Heart right ventricle (tissue), 16 donors: ENCODE measurements at regions not wholly inside any gene's neighbourhood (a gene's known extent, or its start where the extent isn't known, plus 50 kb on each side); places are given as distances from the start of the nearest gene placed in this dataset.

Experiments
- ATAC-seq, 8 donors: fragments of 200-7000 bp; cut with Tn5 transposase; one replicate each; pipeline ENCODE4 v1.9.1; 2020; ENCODE audit warnings: mild to moderate bottlenecking in 8 of 8, moderate library complexity in 8 of 8, moderate number of reproducible peaks in 1 of 8
- DNase-seq, 2 donors: peaks; one replicate each; pipeline ENCODE4 v3.0.0-alpha.2; 2020
- H3K27ac ChIP-seq, 10 donors: fragments of 200-600 bp; sonication (generic) in 2 of 10; one replicate each; pipeline versions ENCODE4 v1.5.0 to v1.8.0; 2020 to 2022; ENCODE audit warnings: mild to moderate bottlenecking in 3 of 10
- H3K27me3 ChIP-seq, 7 donors: fragments of 200-600 bp; one replicate each; pipeline ENCODE4 v1.8.0; 2021 to 2022; ENCODE audit warnings: mild to moderate bottlenecking in 2 of 7
- H3K36me3 ChIP-seq, 9 donors: fragments of 200-600 bp; sonication (generic) in 1 of 9; one replicate each; pipeline versions ENCODE4 v1.5.0 to v1.8.0; 2020 to 2022; ENCODE audit warnings: mild to moderate bottlenecking in 2 of 9
- H3K4me1 ChIP-seq, 9 donors: fragments of 200-600 bp; sonication (generic) in 1 of 9; one replicate each; pipeline versions ENCODE4 v1.5.0 to v1.8.0; 2020 to 2022; ENCODE audit warnings: mild to moderate bottlenecking in 4 of 9
- H3K4me3 ChIP-seq, 10 donors: fragments of 200-600 bp; sonication (generic) in 2 of 10; one replicate each; pipeline versions ENCODE4 v1.5.0 to v1.8.0; 2020 to 2022; ENCODE audit warnings: mild to moderate bottlenecking in 7 of 10, moderate library complexity in 2 of 10
- H3K9me3 ChIP-seq, 11 donors: fragments of 200-600 bp in 10 of 11; sonication (generic) in 2 of 11; one replicate each; pipeline versions ENCODE4 v1.5.0 to v1.8.0; 2013 to 2022; ENCODE audit warnings: mild to moderate bottlenecking in 2 of 11, control low read depth in 1 of 11, moderate library complexity in 1 of 11
- WGBS, 2 donors: extraction: QIAGEN DNeasy Blood & Tissue Kit; methylation state at CpG; one replicate each; pipeline ENCODE4 v1.1.7; 2013; ENCODE audit warnings: inconsistent platforms in 1 of 2; 5-methylcytosine and 5-hydroxymethylcytosine counted together
- intact Hi-C, 10 donors: fragments of 100-400 bp; cut with DNase I; formaldehyde crosslinking; loops; one replicate each; pipeline versions ENCODE4 v1.11.1 to v1.14.2; 2022
- TF ChIP-seq, protein P1 (sequence below), 9 donors: fragments of 200-600 bp; sonication (generic) in 2 of 9; IDR thresholded peaks; one replicate each; pipeline versions ENCODE4 v1.5.0 to v1.8.0; 2021 to 2022; ENCODE audit warnings: antibody characterized with exemption in 9 of 9, mild to moderate bottlenecking in 5 of 9, moderate library complexity in 1 of 9
- donor health status: Arrhythmogenic right ventricular cardiomyopathy.
- donor health status: ischemic (EF 13 %, LVEDD 7.1; RV severe dilation, severe dysfunction).
- donor health status: healthy with polysubstance abuse.
- donor health status: DM: no; HTN: yes; CAD: no.
- donor health status: DM: no; HTN: no; CAD: no.
- donor health status: ischemic (EF 25% LVEDD 6.9; RV normal size, moderate dysfunction).
- donor health status: ischemic (EF 25% LVEDD 5.7; RV mildly dilated, moderate dysfunction).
- donor health status: healthy.
- donor health status: DM: yes; HTN: yes; CAD: no.
- donor health status: Ischemic cardiomyopathy.
- donor health status: ischemic (EF 35%, LVEDD 5.7; RV mildly dilated, moderate dysfunction).
- donor health status: nonischemic (EF 11% LVEDD 7.7; RV severe dilation, severe dysfunction).
- donor health status: DM: yes; HTN: yes; CAD: no.
- donor health status: PGD.
- donor health status: ischemic (EF 29% LVEDD 5.4; RV normal size, mild dysfunction).
- donor health status: nonischemic (EF 23%, LVEDD 6.1; RV moderate dilation, normal function).

DNA sequence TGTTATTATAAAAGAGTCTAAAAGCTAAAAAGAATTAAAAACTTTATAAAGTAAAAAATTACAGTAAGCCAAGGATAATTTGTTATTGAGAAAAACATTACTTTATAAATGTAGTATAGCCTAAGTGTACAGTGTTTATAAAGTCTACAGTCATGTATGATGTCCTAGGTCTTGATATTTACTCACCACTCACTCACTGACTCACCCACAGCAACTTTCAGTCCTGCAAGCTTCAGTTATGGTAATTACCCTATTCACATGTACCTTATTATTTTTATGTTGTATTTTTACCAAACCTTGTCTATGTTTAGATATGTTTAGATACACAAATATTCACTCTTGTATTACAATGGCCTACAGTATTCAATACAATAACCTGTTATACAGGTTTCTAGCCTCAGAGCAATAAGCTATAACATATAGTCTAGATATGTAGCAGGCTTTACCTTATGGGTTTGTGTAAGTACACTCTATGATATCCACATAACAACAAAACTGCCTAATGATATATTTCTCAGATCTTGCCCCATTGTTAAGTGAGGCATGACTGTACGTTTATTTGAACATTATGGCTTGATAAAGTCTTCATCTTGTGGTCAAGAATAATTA is 113.7 kb upstream of the KITLG start:
- ATAC-seq, result no peak
- no peaks in the 10 kb centered on the region for H3K4me1 ChIP-seq
- WGBS, 2 donors, result 74 to 86% methylated on average over 1 of the region's 1 CpG

GRCh38 chr12:88691811-88692210 is 111.5 kb upstream of the KITLG start:
- Histone ChIP-seq H3K27ac (no peak overlapping the region), H3K36me3 (no peaks in the 10 kb centered on the region), H3K4me1 (no peaks in the 10 kb centered on the region), H3K9me3 (peaks cover 0 to 32% (median 8%) of the 10 kb centered on the region in 11 donors), H3K27me3 (no peaks in the 10 kb centered on the region), H3K4me3 (no peak overlapping the region)
- TF ChIP-seq, protein P1, sequence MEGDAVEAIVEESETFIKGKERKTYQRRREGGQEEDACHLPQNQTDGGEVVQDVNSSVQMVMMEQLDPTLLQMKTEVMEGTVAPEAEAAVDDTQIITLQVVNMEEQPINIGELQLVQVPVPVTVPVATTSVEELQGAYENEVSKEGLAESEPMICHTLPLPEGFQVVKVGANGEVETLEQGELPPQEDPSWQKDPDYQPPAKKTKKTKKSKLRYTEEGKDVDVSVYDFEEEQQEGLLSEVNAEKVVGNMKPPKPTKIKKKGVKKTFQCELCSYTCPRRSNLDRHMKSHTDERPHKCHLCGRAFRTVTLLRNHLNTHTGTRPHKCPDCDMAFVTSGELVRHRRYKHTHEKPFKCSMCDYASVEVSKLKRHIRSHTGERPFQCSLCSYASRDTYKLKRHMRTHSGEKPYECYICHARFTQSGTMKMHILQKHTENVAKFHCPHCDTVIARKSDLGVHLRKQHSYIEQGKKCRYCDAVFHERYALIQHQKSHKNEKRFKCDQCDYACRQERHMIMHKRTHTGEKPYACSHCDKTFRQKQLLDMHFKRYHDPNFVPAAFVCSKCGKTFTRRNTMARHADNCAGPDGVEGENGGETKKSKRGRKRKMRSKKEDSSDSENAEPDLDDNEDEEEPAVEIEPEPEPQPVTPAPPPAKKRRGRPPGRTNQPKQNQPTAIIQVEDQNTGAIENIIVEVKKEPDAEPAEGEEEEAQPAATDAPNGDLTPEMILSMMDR (IDR thresholded peaks at IDR 0.05), result no peak
- intact Hi-C loops, result no loop called here
- no peak for ATAC-seq
- no peak for DNase-seq

More for the DNA sequence above, 113.7 kb upstream of the KITLG start:
- no peak for DNase-seq
- Histone ChIP-seq H3K36me3 (no peaks in the 10 kb centered on the region), H3K27ac (no peak overlapping the region), H3K4me3 (no peak overlapping the region), H3K9me3 (peaks cover 0 to 24% (median 6%) of the 10 kb centered on the region in 11 donors), H3K27me3 (no peaks in the 10 kb centered on the region)
- intact Hi-C loops, result no loop called here
- TF ChIP-seq, protein P1 (IDR thresholded peaks at IDR 0.05), result no peak

DNA sequence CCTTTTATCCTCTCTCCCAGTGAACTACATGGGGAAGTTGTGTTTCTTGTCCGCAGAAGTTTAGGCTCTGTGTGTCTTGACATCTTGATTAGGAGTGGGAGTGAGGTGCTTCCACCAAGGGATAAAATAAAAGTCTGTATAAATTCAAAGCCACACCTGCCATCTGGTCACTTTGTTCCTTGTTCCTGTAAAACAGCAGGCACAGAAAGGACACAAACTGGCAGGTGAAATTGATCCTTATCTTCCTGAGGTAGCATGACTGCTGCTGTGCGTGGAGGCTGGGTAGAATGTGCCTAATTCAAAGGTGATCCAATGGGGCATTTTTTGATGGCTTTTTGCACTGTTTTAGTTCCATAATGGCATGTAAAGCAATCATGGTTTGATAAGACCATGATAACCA is 104.3 kb upstream of the KITLG start:
- ATAC-seq, result no peak
- intact Hi-C loops, result no loop called here
- 86 to 94% methylated on average over 2 of the region's 2 CpGs for whole genome bisulfite sequencing, 2 donors

DNA sequence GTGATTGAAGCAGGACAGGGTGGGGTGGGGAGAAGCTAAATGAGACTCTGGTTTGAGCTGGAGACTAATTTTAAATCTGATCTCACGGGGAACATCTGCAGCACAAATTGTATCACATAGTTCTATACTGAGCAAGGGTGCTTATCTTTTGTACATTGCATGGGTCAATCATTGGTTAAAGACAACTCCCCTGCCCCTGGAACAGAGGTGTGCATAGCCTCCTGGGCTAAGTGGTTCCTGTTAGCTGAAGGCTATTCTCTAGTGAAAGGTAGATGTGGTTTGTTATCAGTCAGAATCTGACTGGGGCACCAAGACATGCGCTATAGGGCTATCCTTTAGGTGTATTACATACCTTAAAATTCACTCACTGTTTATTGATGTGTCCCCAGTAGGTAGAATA is 103.9 kb upstream of the KITLG start:
- intact Hi-C loops, result no loop called here
- H3K4me3 ChIP-seq, result no peak overlapping the region
- DNase-seq (no peak), ATAC-seq (no peak)
- no peaks in the 10 kb centered on the region for H3K36me3 ChIP-seq
- no peak overlapping the region for H3K27ac ChIP-seq
- WGBS, 2 donors, result 62 to 75% methylated on average over 2 of the region's 2 CpGs
- TF ChIP-seq, protein P1 (IDR thresholded peaks at IDR 0.05), result no peak
- H3K27me3 ChIP-seq, result no peaks in the 10 kb centered on the region
- no peaks in the 10 kb centered on the region for H3K4me1 ChIP-seq
- H3K9me3 ChIP-seq, result peaks cover 0 to 17% (median 5%) of the 10 kb centered on the region in 11 donors

More for the DNA sequence above, 104.3 kb upstream of the KITLG start:
- no peak overlapping the region for H3K4me3 ChIP-seq
- no peak for DNase-seq
- no peak overlapping the region for H3K27ac ChIP-seq
- no peaks in the 10 kb centered on the region for H3K36me3 ChIP-seq
- H3K4me1 ChIP-seq, result no peaks in the 10 kb centered on the region
- H3K27me3 ChIP-seq, result no peaks in the 10 kb centered on the region
- H3K9me3 ChIP-seq, result peaks cover 0 to 17% (median 5%) of the 10 kb centered on the region in 11 donors
- TF ChIP-seq, protein P1 (IDR thresholded peaks at IDR 0.05), result no peak
